Suprapubic skin (tissue), 3 donors: ENCODE measurements at regions not wholly inside any gene's neighbourhood (a gene's known extent, or its start where the extent isn't known, plus 50 kb on each side); places are given as distances from the start of the nearest gene placed in this dataset.

Experiments used
- CTCF ChIP-seq, 2 donors: fragments of 200-600 bp in 1 of 2; fragments of 450-650 bp in 1 of 2; sonication (generic) in 1 of 2; IDR thresholded peaks; one replicate each; pipeline ENCODE4 v1.5.1; 2016 to 2019; ENCODE audit warnings: antibody characterized with exemption in 2 of 2, mild to moderate bottlenecking in 1 of 2, moderate library complexity in 1 of 2
- POLR2A ChIP-seq, 2 donors: fragments of 450-650 bp; IDR thresholded peaks; one replicate each; pipeline ENCODE4 v1.6.1; 2017; ENCODE audit warnings: antibody characterized with exemption in 2 of 2, mild to moderate bottlenecking in 2 of 2, moderate library complexity in 2 of 2

- TF ChIP-seq CTCF (IDR thresholded peaks at IDR 0.05) (no peak), POLR2A (IDR thresholded peaks at IDR 0.05) (no peak)
Measured at GRCh38 chr9:103377667-103378066, 382.5 kb downstream of the CYLC2 start.
